ENCODE measurements at regions not wholly inside any gene's neighbourhood (a gene's known extent, or its start where the extent isn't known, plus 50 kb on each side); places are given as distances from the start of the nearest gene placed in this dataset.

- TF ChIP-seq EZH2phosphoT487 (IDR thresholded peaks at IDR 0.05) (no peak), CTCF (IDR thresholded peaks at IDR 0.05) (no peak), EZH2 (IDR thresholded peaks at IDR 0.05) (no peak)
Measured at GRCh38 chr1:213719462-213719861, 268.3 kb upstream of the PROX1 start.

Measured in neural progenitor cell (in vitro differentiated cells).